PC-9 (cell line): ENCODE measurements at regions not wholly inside any gene's neighbourhood (a gene's known extent, or its start where the extent isn't known, plus 50 kb on each side); places are given as distances from the start of the nearest gene placed in this dataset.

Experiments
- BruUV-seq: library from RNA; stranded (reverse); fragments of 400-500 nt; replicated peaks from 2 replicates; lab custom pipeline; 2021; lab: Mats Ljungman, UMichigan
- CTCF ChIA-PET: fragments of 300-600 bp; sonication (Branson Sonifier 250); formaldehyde crosslinking; loops from one replicate; lab custom pipeline; 2022; ENCODE audit warnings: antibody characterized with exemption; lab: Charles Lee
- POLR2A ChIA-PET: fragments of 300-600 bp; sonication (Branson Sonifier 250); formaldehyde crosslinking; loops from one replicate; lab custom pipeline; 2022; ENCODE audit warnings: antibody characterized with exemption; ENCODE audit not compliant: unreplicated experiment; lab: Charles Lee
- DNase-seq, 2 experiments: peaks; one replicate each; pipeline versions ENCODE4 v3.0.0 to v3.0.0-alpha.2; 2015 to 2022; ENCODE audit warnings: mixed read lengths in 1 of 2
- H2AFZ ChIP-seq: fragments of 200-600 bp; sonication (generic); 2 replicates; pipeline ENCODE4 v1.8.1; 2017; ENCODE audit warnings: antibody characterized with exemption
- H3F3A ChIP-seq: fragments of 200-600 bp; sonication (generic); 2 replicates; pipeline ENCODE4 v1.8.1; 2017; ENCODE audit warnings: antibody characterized with exemption, mild to moderate bottlenecking, low read depth; ENCODE audit not compliant: insufficient read depth
- H3K27ac ChIP-seq: fragments of 200-600 bp; sonication (generic); 2 replicates; pipeline ENCODE4 v1.6.1; 2016; ENCODE audit warnings: mixed run types
- H3K27me3 ChIP-seq: fragments of 200-600 bp; sonication (generic); 2 replicates; pipeline ENCODE4 v1.6.1; 2016; ENCODE audit warnings: low read depth, mixed run types; ENCODE audit not compliant: insufficient read depth
- H3K36me3 ChIP-seq: fragments of 200-600 bp; sonication (generic); 2 replicates; pipeline ENCODE4 v1.6.1; 2016; ENCODE audit warnings: low read depth, mixed run types
- H3K4me1 ChIP-seq: fragments of 200-600 bp; sonication (generic); replicated peaks from 2 replicates; pipeline ENCODE4 v1.6.1; 2016; ENCODE audit warnings: mixed run types; ENCODE audit not compliant: insufficient read depth
- H3K4me2 ChIP-seq: fragments of 200-600 bp; sonication (generic); 2 replicates; pipeline ENCODE4 v1.6.1; 2017; ENCODE audit warnings: mixed run types
- H3K4me3 ChIP-seq: fragments of 200-600 bp; sonication (generic); 2 replicates; pipeline ENCODE4 v1.6.1; 2016; ENCODE audit warnings: mixed run types
- H3K79me2 ChIP-seq: fragments of 200-600 bp; sonication (generic); 2 replicates; pipeline ENCODE4 v1.6.1; 2017; ENCODE audit warnings: low read depth, mixed run types
- H3K9me2 ChIP-seq: fragments of 200-600 bp; sonication (generic); 2 replicates; pipeline ENCODE4 v1.8.1; 2017; ENCODE audit warnings: mild to moderate bottlenecking; ENCODE audit not compliant: insufficient read depth
- H3K9me3 ChIP-seq: fragments of 200-600 bp; sonication (generic); 2 replicates; pipeline ENCODE4 v1.8.1; 2016; ENCODE audit warnings: low read depth; ENCODE audit not compliant: insufficient read depth
- H4K20me1 ChIP-seq: fragments of 200-600 bp; sonication (generic); 2 replicates; pipeline ENCODE4 v1.8.1; 2017; ENCODE audit not compliant: insufficient read depth
- EZH2 ChIP-seq: fragments of 200-600 bp; sonication (generic); IDR thresholded peaks from 2 replicates; pipeline ENCODE4 v1.8.0; 2017; ENCODE audit warnings: antibody characterized with exemption, low read depth
- intact Hi-C: fragments of 100-400 bp; cut with micrococcal nuclease; formaldehyde crosslinking; loops from one replicate; pipeline ENCODE4 v1.10.0; 2022; ENCODE audit not compliant: unreplicated experiment
- TF ChIP-seq, protein P1 (sequence below): fragments of 200-600 bp; sonication (generic); conservative IDR thresholded peaks from 2 replicates; pipeline ENCODE4 v1.6.1; 2017; ENCODE audit warnings: mixed run types, antibody characterized with exemption, mild to moderate bottlenecking, moderate library complexity

DNA sequence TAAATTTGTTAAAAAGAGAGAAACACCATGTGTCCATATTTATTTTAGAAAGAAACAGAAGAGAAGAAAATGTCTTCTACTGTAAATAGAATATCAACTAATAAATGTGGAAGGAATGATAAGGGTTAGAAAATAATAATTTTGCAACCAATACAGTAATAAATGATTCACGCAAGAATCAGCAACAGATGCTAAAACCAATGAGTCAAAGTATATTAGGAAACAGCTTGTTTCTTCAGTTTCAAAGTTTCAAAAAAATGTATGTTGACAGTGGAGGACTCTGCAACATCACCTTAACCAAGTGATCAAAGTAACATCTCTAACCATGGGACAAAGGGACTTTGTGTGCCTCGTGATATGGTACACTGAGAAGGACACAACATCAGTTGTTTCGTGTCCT, 147.0 kb downstream of the TWIST2 start:
- intact Hi-C loops, result no loop called here
- no peak for TF ChIP-seq EZH2
- TF ChIP-seq, protein P1, sequence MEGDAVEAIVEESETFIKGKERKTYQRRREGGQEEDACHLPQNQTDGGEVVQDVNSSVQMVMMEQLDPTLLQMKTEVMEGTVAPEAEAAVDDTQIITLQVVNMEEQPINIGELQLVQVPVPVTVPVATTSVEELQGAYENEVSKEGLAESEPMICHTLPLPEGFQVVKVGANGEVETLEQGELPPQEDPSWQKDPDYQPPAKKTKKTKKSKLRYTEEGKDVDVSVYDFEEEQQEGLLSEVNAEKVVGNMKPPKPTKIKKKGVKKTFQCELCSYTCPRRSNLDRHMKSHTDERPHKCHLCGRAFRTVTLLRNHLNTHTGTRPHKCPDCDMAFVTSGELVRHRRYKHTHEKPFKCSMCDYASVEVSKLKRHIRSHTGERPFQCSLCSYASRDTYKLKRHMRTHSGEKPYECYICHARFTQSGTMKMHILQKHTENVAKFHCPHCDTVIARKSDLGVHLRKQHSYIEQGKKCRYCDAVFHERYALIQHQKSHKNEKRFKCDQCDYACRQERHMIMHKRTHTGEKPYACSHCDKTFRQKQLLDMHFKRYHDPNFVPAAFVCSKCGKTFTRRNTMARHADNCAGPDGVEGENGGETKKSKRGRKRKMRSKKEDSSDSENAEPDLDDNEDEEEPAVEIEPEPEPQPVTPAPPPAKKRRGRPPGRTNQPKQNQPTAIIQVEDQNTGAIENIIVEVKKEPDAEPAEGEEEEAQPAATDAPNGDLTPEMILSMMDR, result no peak
- BruUV-seq, result no TSS peak
- Histone ChIP-seq H2AFZ (no peak overlapping the region), H3K27me3 (peaks cover 94% of the 10 kb centered on the region), H3K4me1 (no peaks in the 10 kb centered on the region), H3K4me2 (no peak overlapping the region), H3K79me2 (no peaks in the 10 kb centered on the region), H3K4me3 (no peak overlapping the region), H3K9me3 (no peaks in the 10 kb centered on the region), H3K9me2 (no peaks in the 10 kb centered on the region), H3K36me3 (no peaks in the 10 kb centered on the region), H3K27ac (no peak overlapping the region), H4K20me1 (no peaks in the 10 kb centered on the region), H3F3A (no peaks in the 10 kb centered on the region)
- DNase-seq, result no peak
- POLR2A ChIA-PET, result no interaction called here
- CTCF ChIA-PET, result no interaction called here

DNA sequence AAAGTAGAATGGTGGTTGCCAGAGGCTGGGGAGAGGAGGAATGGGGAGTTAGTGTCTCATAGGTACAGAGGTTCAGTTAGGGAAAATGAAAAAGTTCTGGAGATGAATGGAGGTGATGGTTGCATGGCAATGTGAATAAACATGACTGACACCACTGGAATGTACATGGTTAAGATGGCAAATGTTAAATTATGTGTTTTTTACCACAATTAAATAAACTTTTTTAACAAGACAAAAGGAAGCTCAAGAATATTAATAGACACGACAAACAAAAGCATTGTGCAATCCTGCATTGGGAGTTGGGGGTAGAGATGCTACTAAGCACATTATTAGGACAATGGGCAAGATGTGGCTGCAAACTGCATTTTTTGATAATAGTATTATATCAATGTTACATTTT, 147.7 kb downstream of the TWIST2 start:
- no peak for DNase-seq
- no TSS peak for BruUV-seq
- POLR2A ChIA-PET, result interaction anchor here (0.6 kb wide), 1 partner anchor 11 kb away, joined by 3 read pairs; no protein-coding TSS in a partner anchor
- H4K20me1 ChIP-seq, result no peaks in the 10 kb centered on the region
- H3K4me1 ChIP-seq, result no peaks in the 10 kb centered on the region
- H3K9me2 ChIP-seq, result no peaks in the 10 kb centered on the region
- CTCF ChIA-PET, result no interaction called here
- TF ChIP-seq EZH2, result no peak
- TF ChIP-seq, protein P1, result no peak
- intact Hi-C loops, result no loop called here
- H3K4me3 ChIP-seq, result no peak overlapping the region
- no peak overlapping the region for H2AFZ ChIP-seq
- H3K27ac ChIP-seq, result no peak overlapping the region
- H3K4me2 ChIP-seq, result no peak overlapping the region
- no peaks in the 10 kb centered on the region for H3K9me3 ChIP-seq
- H3K36me3 ChIP-seq, result no peaks in the 10 kb centered on the region
- H3K79me2 ChIP-seq, result no peaks in the 10 kb centered on the region
- H3K27me3 ChIP-seq, result peaks cover 96% of the 10 kb centered on the region
- H3F3A ChIP-seq, result no peaks in the 10 kb centered on the region

DNA sequence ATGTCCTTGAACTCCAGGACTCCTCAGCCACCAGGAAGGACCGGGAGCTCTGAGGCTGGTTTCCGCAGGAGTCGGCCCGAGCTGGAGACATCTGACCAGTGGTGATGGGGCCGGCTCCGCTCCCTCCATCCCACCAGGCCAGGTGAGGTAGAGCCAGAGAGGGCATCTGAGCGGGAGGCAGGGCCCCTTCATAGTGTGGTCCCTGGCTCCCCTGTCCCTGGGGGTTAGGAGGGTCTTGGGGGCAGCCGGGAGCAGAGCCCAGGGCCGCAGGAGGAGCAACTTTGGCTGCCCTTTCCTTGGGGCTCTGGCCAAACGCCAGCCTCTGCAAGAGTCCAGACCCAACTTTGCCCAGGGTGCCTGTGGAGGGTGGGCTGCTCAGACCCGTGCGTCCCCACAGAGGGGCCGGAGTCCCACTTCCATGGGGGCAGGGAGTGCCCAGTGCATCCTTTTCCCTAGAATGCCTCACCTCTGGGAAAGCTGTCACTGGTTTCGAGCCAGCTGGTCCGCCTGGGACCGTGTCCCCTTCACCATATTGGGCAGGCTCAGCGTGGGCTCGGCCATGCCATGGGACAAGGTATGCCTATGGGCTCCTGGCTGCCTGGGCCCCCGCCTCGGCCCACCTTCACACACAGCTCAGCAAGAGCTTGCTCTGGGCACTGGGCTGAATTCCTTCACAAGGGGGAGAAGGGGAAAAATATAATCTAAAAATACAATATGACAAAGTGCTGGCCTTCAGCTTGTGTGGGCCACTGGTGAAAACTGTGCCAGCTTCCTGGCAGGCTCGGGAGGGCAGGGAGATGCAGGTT, 148.6 kb downstream of the TWIST2 start:
- Histone ChIP-seq H3K27me3 (peaks cover 96% of the 10 kb centered on the region), H3K79me2 (no peaks in the 10 kb centered on the region), H3K9me3 (no peaks in the 10 kb centered on the region), H3F3A (no peaks in the 10 kb centered on the region), H3K27ac (no peak overlapping the region), H3K4me1 (no peaks in the 10 kb centered on the region), H4K20me1 (no peaks in the 10 kb centered on the region), H3K4me2 (no peak overlapping the region), H3K36me3 (no peaks in the 10 kb centered on the region), H3K4me3 (no peak overlapping the region), H3K9me2 (no peaks in the 10 kb centered on the region), H2AFZ (no peak overlapping the region)
- ChIA-PET CTCF (no interaction called here), POLR2A (interaction anchor here (0.6 kb wide), 1 partner anchor 10 kb away, joined by 3 read pairs; no protein-coding TSS in a partner anchor)
- no peak for TF ChIP-seq EZH2
- TF ChIP-seq, protein P1, result no peak
- intact Hi-C loops, result no loop called here
- no TSS peak for BruUV-seq
- no peak for DNase-seq
